ENCODE measurements at regions not wholly inside any gene's neighbourhood (a gene's known extent, or its start where the extent isn't known, plus 50 kb on each side); places are given as distances from the start of the nearest gene placed in this dataset.

DNA sequence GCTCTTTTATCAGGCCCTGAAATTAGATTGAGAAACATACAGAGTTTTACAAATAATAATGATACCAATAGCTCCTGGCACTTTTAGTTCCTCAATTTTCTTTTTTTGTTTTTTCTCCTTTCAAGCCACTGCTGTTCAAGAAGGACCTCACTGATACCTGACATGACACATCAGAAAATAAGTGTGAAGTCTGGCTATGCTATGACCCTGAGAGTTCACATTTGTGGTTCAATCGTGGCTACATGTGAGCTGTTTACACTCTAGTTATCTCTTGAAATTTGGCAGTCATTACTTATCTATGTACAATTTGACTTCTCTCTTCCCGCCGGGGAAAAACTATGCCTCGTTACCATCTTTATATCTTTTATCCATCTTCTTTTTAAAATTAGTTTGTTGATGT is 686.5 kb downstream of the EPHA4 start:
- no peak overlapping the region for H3K4me3 ChIP-seq (ENCODE audit: low read length)
- TF ChIP-seq, protein P1, sequence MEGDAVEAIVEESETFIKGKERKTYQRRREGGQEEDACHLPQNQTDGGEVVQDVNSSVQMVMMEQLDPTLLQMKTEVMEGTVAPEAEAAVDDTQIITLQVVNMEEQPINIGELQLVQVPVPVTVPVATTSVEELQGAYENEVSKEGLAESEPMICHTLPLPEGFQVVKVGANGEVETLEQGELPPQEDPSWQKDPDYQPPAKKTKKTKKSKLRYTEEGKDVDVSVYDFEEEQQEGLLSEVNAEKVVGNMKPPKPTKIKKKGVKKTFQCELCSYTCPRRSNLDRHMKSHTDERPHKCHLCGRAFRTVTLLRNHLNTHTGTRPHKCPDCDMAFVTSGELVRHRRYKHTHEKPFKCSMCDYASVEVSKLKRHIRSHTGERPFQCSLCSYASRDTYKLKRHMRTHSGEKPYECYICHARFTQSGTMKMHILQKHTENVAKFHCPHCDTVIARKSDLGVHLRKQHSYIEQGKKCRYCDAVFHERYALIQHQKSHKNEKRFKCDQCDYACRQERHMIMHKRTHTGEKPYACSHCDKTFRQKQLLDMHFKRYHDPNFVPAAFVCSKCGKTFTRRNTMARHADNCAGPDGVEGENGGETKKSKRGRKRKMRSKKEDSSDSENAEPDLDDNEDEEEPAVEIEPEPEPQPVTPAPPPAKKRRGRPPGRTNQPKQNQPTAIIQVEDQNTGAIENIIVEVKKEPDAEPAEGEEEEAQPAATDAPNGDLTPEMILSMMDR (conservative IDR thresholded peaks at IDR 0.05; ENCODE audit: low read length), result no peak
- DNase-seq (ENCODE audit: low read depth), result no peak

DNA sequence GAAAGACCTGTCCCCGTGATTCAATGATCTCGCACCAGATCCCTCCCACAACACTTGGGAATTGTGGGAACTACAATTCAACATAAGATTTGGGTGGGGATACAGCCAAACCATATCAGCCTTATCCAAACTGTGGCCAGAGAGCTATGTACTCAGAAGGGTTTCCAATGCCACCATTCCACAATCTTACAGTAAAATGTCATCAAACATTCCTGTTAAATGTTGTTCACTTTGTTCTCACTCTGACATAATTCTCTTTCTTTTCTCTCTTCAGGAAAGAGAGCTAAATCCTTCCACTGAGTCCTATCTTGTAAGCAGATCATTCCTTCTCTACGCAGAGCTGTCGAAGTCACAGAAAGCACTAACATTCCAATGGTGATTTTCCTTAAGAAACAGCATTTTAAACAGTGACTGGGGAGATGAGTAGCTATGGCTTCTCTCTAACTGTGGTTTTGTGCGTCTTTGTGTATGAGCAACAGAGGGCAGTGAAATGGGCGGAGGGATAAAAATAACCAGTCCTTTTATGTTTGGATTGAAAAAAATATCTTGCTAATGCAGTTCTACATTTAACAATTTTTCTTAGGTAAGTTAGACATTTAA is 684.7 kb downstream of the EPHA4 start:
- TF ChIP-seq, protein P1 (conservative IDR thresholded peaks at IDR 0.05; ENCODE audit: low read length), result no peak
- no peak for DNase-seq (ENCODE audit: low read depth)
- H3K4me3 ChIP-seq (ENCODE audit: low read length), result no peak overlapping the region

DNA sequence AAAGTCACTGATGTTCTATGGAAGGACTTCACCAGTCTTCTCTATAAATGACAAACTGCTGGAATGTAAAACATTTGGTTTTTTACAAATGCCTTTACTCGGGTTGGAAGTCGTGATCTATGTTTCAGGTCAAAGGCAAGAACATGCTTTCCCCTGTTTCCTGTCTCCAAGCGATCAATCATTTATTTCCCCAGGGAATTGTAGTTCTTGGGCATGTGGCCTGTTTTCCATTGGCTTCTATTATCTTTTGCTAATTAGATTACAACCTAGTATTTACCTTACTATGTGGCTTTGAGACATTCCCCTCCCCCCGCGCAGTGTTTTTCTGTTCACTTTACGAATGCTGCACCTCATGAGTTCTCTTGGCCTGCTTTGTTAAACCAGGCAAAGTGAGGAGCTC is 684.2 kb downstream of the EPHA4 start:
- DNase-seq (ENCODE audit: low read depth), result no peak
- H3K4me3 ChIP-seq (ENCODE audit: low read length), result no peak overlapping the region
- TF ChIP-seq, protein P1 (conservative IDR thresholded peaks at IDR 0.05; ENCODE audit: low read length), result no peak

- no peak for DNase-seq (ENCODE audit: low read depth)
- H3K4me3 ChIP-seq (ENCODE audit: low read length), result no peak overlapping the region
- TF ChIP-seq, protein P1 (conservative IDR thresholded peaks at IDR 0.05; ENCODE audit: low read length), result no peak
These were observed 681.2 kb downstream of the EPHA4 start for GRCh38 chr2:220890931-220891330.

DNA sequence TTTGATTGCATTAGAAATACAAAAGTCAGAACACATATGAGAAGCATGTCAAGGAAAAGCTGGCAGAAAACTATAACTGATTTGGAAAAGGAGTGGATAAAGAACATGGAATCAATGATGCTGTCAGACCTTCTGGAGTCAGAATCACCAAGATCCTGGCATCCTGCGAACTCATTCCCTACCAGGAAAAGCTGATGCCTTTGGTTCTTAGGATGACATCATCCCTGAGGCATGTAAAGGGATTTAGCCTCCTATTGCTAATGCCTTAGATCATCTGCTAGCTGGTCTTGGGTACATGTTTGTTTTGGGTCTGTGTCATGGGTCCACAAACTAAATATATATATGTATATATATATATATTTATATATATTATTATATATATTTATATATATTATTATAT is 680.7 kb downstream of the EPHA4 start:
- TF ChIP-seq, protein P1 (conservative IDR thresholded peaks at IDR 0.05; ENCODE audit: low read length), result no peak
- peak; percentile 46 for DNase-seq (ENCODE audit: low read depth)
- no peak overlapping the region for H3K4me3 ChIP-seq (ENCODE audit: low read length)

DNA sequence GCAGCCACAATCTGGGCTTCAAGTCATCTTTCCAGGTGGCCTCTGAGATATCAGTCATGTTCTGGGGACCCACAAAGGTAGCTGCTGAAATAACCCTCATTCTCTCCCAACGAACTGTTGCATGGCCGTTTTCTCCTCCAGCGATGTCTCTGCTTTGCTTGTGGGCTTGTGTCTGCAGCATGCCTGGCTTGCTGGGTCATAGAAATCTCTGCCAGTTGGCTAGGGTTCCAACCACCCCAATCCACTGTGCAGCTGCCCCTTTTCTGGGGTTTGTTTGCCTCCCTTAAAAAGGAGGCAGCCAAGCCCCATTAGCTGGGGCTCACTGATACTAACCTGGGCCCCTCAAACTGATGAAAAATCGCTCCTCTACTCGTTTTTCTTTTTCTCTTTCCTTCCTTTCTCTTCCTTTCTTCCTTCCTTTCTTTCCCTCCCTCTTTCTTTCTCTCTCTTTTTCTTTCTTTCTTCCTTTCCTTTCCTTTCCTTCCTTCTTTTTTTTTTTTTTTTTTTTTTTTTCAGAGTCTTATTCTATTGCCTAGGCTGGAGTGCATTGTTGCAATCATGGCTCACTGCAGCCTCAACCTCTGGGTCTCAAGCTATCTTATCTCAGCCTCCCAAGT is 680.0 kb downstream of the EPHA4 start:
- H3K4me3 ChIP-seq (ENCODE audit: low read length), result no peak overlapping the region
- TF ChIP-seq, protein P1 (conservative IDR thresholded peaks at IDR 0.05; ENCODE audit: low read length), result no peak
- DNase-seq (ENCODE audit: low read depth), result no peak

DNA sequence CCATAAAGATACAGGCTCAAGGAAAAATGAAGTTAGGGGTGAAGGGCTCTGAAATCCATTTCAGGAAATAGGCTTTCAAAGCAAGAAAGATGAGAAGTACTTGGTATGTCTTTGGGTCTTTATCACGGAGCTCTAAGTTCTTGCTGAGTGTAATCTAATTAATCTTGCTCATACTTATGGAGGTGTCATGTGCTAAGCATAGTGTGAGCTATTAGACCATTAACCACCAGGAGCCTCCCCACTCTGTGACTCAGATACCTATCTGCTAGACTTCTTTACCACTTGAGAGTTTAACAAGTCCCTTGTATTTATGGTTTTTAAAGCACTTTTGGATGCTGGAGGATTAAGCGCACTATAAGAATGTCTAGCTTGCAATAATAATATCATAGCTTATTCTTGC is 678.7 kb downstream of the EPHA4 start:
- TF ChIP-seq, protein P1 (conservative IDR thresholded peaks at IDR 0.05; ENCODE audit: low read length), result no peak
- no peak overlapping the region for H3K4me3 ChIP-seq (ENCODE audit: low read length)
- no peak for DNase-seq (ENCODE audit: low read depth)

Data from AG10803 (cell line).